ENCODE measurements at regions not wholly inside any gene's neighbourhood (a gene's known extent, or its start where the extent isn't known, plus 50 kb on each side); places are given as distances from the start of the nearest gene placed in this dataset.

GRCh38 chr13:50586414-50587083, 256.9 kb downstream of the DLEU7 start:
- TF ChIP-seq CTCF (IDR thresholded peaks at IDR 0.05): no peak
- no peak for TF ChIP-seq POLR2A (IDR thresholded peaks at IDR 0.05)
